Spleen (tissue), 7 donors: ENCODE measurements at regions not wholly inside any gene's neighbourhood (a gene's known extent, or its start where the extent isn't known, plus 50 kb on each side); places are given as distances from the start of the nearest gene placed in this dataset.

Source experiments
- POLR2A ChIP-seq, 3 donors: fragments of 450-650 bp; IDR thresholded peaks; one replicate each; pipeline ENCODE4 v1.5.1; 2017; ENCODE audit warnings: antibody characterized with exemption in 3 of 3, mild to moderate bottlenecking in 1 of 3
- POLR2AphosphoS5 ChIP-seq, 3 donors: sonication (generic); formaldehyde crosslinking; IDR thresholded peaks; one replicate each; pipeline ENCODE4 v1.5.1; 2017; ENCODE audit warnings: antibody characterized with exemption in 3 of 3
- TF ChIP-seq, protein P1 (sequence below), 11 experiments: fragments of 200-600 bp in 7 of 11; fragments of 450-650 bp in 4 of 11; sonication (generic) in 4 of 11; IDR thresholded peaks in 8 of 11; conservative IDR thresholded peaks in 3 of 11; 1 replicate in 7 of 11; 2 replicates in 4 of 11; pipeline versions ENCODE4 v1.4.0 to v1.8.0; 2016 to 2021; ENCODE audit warnings: antibody characterized with exemption in 11 of 11, inconsistent platforms in 4 of 11, mild to moderate bottlenecking in 1 of 11
- donor health status: DM: no; HTN: no; CAD: no; lungs with moderate emphysema.
- donor health status: DM: no; HTN: no; CAD: no.
- donor health status: DM: no; HTN: no; CAD: no.

DNA sequence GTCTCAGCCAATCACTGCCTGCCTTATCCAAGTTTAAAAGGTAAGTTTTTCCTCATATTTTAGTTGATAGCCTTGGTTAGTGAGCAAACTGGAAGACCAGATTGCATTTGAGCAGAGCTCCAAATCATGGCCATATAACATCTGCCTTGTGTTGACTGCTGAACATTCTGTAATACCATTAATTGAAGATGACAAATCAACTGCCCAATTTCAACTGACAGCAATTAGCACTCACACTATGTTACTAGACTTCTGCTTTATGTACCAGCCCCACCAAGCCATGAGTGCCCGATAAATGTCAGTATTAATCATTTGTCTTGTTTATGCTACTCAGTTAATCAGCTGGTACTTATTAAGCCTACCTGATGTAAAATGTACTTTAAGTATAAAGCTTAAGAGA, 83.1 kb downstream of the CGGBP1 start:
- TF ChIP-seq, protein P1, sequence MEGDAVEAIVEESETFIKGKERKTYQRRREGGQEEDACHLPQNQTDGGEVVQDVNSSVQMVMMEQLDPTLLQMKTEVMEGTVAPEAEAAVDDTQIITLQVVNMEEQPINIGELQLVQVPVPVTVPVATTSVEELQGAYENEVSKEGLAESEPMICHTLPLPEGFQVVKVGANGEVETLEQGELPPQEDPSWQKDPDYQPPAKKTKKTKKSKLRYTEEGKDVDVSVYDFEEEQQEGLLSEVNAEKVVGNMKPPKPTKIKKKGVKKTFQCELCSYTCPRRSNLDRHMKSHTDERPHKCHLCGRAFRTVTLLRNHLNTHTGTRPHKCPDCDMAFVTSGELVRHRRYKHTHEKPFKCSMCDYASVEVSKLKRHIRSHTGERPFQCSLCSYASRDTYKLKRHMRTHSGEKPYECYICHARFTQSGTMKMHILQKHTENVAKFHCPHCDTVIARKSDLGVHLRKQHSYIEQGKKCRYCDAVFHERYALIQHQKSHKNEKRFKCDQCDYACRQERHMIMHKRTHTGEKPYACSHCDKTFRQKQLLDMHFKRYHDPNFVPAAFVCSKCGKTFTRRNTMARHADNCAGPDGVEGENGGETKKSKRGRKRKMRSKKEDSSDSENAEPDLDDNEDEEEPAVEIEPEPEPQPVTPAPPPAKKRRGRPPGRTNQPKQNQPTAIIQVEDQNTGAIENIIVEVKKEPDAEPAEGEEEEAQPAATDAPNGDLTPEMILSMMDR (IDR thresholded peaks at IDR 0.05 in 8 of 11, conservative IDR thresholded peaks at IDR 0.05 in 3 of 11) = no peak
- TF ChIP-seq POLR2A (IDR thresholded peaks at IDR 0.05) = no peak
- no peak for TF ChIP-seq POLR2AphosphoS5 (IDR thresholded peaks at IDR 0.05)
